GM18868 (cell line): ENCODE measurements at regions not wholly inside any gene's neighbourhood (a gene's known extent, or its start where the extent isn't known, plus 50 kb on each side); places are given as distances from the start of the nearest gene placed in this dataset.

Experiments
- ATAC-seq: cut with Tn5 transposase; IDR thresholded peaks from one replicate; pipeline ENCODE4 v1.9.1; 2021; ENCODE audit warnings: mild to moderate bottlenecking, moderate library complexity; ENCODE audit not compliant: unreplicated experiment

DNA sequence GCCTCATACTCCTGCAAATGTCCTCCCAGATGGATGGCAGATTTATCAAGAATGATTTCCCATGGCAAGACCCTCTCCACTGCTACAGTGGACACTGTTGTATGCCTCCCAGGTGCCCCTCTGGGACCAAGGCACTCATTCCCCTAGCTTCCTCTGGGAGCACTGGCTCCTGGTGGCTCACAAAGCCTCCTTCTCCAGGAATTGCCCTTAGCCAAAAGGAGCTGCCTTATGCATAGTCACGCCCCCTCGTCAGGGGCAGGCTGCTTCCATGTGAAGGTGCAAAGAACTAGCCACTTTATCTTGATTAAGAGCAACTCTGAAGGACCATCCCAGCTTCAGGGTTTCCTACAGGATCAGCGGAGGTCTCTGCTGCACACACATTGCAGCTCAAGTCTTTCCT lies 358.1 kb downstream of the CDK5RAP2 start:
- no peak for ATAC-seq

DNA sequence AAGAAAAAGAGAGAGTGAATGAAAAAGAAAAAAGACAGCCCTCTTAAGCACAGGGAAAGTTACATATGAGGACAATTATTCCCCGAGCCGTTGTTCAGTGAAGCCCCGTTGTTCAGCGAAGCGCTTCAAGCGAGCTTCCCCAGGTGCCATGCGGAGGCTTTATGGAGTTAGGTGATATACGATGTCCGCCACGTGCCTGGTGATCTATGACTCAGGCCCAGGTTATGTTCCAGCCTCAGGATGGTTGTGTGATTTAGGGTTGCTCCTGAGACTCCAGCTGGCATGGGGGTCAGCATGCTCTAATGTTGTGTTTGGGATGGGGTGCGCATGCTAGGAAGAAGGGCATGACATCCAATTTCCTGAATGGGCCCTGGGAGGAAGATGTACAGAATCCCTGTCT lies 365.6 kb downstream of the CDK5RAP2 start:
- no peak for ATAC-seq

DNA sequence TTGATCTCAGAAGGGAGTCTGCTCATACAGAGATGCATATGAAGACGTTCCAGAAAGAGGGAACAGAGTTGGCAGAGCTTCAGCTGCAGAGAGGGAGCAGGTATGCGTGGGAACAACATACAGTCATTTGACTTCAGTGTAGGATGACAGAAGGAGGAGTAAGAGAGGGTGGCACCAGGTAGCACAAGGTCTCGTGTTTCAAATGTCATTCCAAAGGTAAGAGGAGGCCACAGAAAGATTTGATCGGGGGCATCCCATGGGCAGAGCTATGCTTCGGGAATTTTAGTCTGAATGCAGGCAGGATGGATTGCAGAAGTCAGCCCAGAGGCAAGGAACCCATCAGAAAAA lies 367.1 kb downstream of the CDK5RAP2 start:
- ATAC-seq, result peak; percentile 39

DNA sequence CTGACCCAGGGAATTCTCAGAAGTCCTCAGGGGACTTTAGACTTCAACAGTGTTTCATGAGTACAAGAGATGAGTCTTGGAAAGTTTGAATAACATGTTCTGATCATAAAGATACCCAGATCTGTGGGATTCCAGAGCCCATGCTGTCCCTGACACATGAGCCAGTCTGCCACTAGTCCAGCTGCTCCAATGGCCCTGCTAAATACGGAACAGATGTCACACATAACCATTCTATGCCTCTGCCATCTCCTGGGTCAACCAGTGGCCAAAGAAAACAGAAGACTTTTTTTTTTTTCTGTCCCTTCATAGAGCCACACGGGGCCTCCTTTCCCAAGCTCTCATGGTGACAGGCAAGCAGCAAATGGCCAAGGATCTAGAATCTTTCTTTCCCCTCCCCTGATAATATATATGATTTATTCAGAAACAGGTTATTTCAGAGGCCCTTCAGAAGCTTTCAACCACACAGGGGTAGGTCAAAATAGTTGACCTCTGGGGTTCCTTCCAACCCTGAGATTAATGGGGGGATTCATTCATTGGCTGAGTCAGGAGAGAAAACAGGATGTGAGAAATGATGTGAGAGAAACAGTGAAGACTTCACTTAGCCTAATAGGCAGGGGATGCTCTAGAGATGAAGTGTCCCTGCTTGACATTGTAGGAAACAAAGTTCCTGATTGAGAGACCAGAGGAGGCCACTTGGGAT lies 367.7 kb downstream of the CDK5RAP2 start:
- ATAC-seq, result peak; percentile 83

GRCh38 chr9:120210274-120210673 lies 369.7 kb downstream of the CDK5RAP2 start:
- ATAC-seq, result no peak

GRCh38 chr9:120202856-120203654 lies 376.9 kb downstream of the CDK5RAP2 start:
- no peak for ATAC-seq

- no peak for ATAC-seq
Measured at GRCh38 chr9:120198027-120198426, 381.9 kb downstream of the CDK5RAP2 start.

- ATAC-seq, result no peak
Measured at GRCh38 chr9:120197605-120198004, 382.4 kb downstream of the CDK5RAP2 start.

DNA sequence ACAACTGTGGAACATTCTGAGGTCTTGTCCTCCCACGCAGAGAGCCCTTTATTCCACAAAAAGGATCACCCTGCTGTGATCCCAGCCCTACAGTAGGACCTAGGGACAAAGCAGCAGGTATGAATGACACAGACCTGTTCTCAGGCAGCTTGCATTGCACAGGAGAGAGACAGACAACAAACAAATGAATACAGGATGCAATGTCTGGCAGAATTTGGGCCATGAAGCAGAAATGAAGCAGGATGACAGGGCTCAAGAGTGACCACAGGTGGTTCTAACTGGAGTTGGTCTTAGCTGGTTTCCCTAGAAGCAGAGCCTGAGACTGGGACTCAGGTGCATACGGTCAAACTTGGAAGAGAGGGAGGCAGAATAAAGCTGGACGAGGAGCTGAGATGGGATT lies 388.8 kb downstream of the CDK5RAP2 start:
- ATAC-seq, result no peak

DNA sequence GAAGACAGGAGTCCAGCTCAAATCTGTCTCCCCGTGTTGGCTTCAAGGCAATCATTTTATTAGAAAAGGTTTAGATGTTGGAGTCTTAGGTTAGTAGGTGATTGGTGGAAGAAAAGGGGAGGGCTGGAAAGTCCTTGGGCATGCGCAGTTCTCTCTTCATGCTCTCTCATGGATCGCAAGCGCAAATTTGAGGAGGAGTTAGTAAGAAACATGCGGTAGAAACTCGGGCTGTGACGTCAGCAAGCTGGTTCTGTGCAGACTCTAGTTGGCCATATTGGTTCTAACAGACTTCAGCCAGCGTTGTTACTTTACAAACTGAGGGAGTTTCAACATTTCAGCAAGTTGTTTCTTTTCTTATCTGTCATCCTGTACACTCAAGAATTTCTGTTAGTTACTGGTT lies 392.2 kb downstream of the CDK5RAP2 start:
- ATAC-seq, result no peak

- no peak for ATAC-seq
Measured at GRCh38 chr9:120186276-120186675, 393.7 kb downstream of the CDK5RAP2 start.

DNA sequence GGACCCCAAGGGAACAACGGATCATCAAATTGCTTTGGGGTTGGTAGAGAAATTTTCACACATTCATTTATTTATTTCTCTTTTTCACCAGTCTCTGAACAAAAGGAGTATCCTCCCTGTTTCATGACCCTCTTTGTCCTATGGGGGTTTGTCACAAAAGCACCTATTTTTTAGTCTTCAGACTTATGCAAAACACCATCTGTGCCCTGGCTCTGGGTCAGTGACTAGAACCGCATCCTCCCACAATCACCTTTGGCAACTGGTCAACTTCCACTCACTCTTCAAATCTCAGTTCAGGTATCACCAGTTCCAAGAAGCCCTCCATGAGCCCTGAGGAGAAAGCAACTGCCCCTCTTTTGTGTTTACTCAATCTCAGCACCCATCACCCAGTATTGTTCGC lies 395.7 kb downstream of the CDK5RAP2 start:
- ATAC-seq, result no peak

DNA sequence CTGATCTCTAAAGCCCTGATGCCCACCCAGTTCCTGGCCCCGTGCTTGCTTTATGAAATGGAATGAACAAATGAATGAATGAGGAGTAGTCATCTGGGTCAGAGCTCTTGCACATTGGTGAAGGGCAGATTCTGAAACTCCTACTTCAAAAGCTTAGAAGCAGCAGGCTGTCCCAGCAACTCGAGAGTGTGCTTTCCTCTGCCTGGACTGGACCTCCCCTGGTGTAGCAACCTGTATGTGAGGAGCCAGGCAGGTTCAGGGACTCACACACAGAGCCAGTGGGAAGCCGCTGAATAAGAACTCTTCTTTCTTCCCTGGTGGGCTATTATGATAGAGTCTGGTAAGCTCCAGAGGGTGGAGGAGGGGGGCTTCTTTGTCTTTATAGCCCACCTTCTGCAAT lies 396.4 kb downstream of the CDK5RAP2 start:
- no peak for ATAC-seq

- ATAC-seq, result no peak
Measured at GRCh38 chr9:120182011-120182410, 398.0 kb downstream of the CDK5RAP2 start.

DNA sequence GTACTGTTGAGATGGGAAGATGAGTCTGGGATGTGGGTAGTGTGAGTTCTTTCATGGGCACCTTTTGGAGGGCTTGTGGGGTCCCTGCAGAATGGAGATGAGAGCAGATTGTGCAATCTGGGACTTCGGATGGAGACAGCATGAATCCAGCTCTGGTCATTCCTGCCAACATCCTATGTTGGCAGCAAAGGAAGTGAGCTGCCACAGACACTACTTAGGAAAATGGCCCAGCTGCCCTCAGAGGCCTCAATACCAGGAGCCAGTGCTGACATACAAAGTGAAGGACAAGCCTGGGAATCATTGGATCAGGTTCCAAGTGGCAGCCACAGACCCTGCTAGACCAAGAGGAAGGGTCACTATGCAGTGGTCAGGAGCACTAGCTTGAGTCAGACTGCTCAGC lies 402.8 kb downstream of the CDK5RAP2 start:
- ATAC-seq, result no peak

- ATAC-seq, result no peak
Measured at GRCh38 chr9:120175031-120175430, 404.9 kb downstream of the CDK5RAP2 start.

- ATAC-seq, result no peak
Measured at GRCh38 chr9:120161776-120162175, 418.2 kb downstream of the CDK5RAP2 start.

DNA sequence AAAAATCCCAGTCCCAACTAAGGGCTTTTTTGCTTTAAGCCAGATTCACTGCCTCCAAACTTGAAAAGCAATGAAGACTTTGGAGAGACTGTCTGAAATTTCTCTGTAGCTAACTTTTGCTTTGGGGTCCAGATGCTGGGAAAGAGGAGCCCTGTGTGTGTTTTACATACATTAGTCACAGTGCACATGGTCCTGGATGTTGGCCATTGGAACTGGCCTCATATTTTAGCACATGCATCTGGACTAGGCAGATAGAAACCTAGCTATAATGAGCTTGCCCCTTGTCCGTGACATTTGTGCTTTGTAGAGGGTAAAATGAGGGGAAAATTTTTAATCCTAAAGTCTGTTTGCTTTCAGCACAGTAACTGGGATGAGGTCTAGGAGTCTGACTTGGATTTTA lies 421.7 kb downstream of the CDK5RAP2 start:
- no peak for ATAC-seq

GRCh38 chr9:120156376-120156775 lies 423.6 kb downstream of the CDK5RAP2 start:
- no peak for ATAC-seq

GRCh38 chr9:120153258-120153657 lies 426.7 kb downstream of the CDK5RAP2 start:
- no peak for ATAC-seq

GRCh38 chr9:120152295-120152694 lies 427.7 kb downstream of the CDK5RAP2 start:
- ATAC-seq, result no peak

DNA sequence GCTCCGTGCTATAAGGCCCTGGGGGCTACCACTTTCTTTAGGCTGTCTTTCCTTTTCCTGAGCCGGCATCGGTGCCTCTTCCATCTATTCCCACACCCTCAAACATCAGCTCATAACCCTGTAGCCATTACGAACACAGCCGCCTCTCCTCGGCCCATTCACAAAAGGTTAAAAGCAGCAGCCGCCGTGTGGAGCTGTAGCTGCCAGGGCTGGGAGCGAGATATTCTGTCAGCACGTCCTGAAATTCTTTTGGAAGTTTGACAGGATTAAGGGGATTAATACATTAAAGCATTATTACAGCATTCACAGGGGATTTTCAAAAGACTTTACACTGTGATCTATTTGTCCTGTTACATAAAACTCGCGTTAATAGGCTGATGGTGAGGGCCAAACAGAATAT lies 428.2 kb downstream of the CDK5RAP2 start:
- no peak for ATAC-seq

DNA sequence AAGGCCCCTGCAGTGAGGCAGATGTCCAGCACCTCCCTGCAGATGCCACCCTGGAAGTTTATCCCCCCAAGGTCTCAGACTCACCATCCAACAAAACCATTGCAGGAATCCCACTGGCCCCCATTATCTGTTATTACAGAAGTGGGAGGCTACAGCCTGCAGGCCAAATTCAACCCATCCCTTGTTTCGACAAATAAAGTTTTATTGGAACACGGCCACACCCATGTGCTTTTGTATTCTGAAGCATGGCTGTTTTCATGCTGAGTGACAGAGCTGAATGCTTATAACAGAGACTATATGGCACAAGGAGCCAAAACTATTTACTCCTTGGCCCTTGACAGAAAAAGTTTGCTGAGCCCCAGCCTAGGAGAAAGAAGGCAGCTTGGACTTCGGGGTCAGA lies 428.8 kb downstream of the CDK5RAP2 start:
- ATAC-seq, result no peak
